Endothelial cell of umbilical vein (primary cell): ENCODE measurements at regions not wholly inside any gene's neighbourhood (a gene's known extent, or its start where the extent isn't known, plus 50 kb on each side); places are given as distances from the start of the nearest gene placed in this dataset.

Source experiments
- BruUV-seq: library from RNA; stranded (reverse); fragments of 400-500 nt; replicated peaks from 2 replicates; lab custom pipeline; 2021; lab: Mats Ljungman, UMichigan
- CTCF ChIA-PET: fragments of 300-600, 350-600 bp; sonication (Branson Sonifier 250); formaldehyde crosslinking; loops from one replicate; lab custom pipeline; 2021; ENCODE audit warnings: antibody characterized with exemption, inconsistent platforms; lab: Charles Lee
- POLR2A ChIA-PET: fragments of 300-600, 350-600 bp; sonication (Branson Sonifier 250); formaldehyde crosslinking; loops from one replicate; lab custom pipeline; 2021; ENCODE audit warnings: antibody characterized with exemption, inconsistent platforms; lab: Charles Lee
- DNase-seq: peaks from one replicate; pipeline ENCODE4 v3.0.0-alpha.2; 2011; ENCODE audit warnings: low read depth, low spot score
- FAIRE-seq: peaks from 2 replicates; lab custom pipeline; 2011; peaks lifted over from hg19 to GRCh38; lab: Jason Lieb, UNC
- H2AFZ ChIP-seq: 2 replicates; pipeline ENCODE4 v1.6.0; 2012; ENCODE audit warnings: low read depth, low read length, control low read depth, inconsistent platforms
- H3K27ac ChIP-seq: 2 replicates; pipeline ENCODE4 v1.5.1; 2011; ENCODE audit warnings: low read depth, mild to moderate bottlenecking, control low read depth, low read length, moderate library complexity; ENCODE audit not compliant: insufficient read depth
- H3K27me3 ChIP-seq, 2 experiments: 2 replicates each; pipeline versions ENCODE4 v1.6.0 to v1.6.1; 2011; ENCODE audit warnings: low read length in 2 of 2, mixed read lengths in 1 of 2; ENCODE audit not compliant: control insufficient read depth in 2 of 2, insufficient read depth in 2 of 2
- H3K36me3 ChIP-seq, 2 experiments: 2 replicates in 1 of 2; 3 replicates in 1 of 2; pipeline ENCODE4 v1.5.1; 2011; ENCODE audit warnings: low read length in 2 of 2, mild to moderate bottlenecking in 1 of 2, moderate library complexity in 1 of 2; ENCODE audit not compliant: control insufficient read depth in 2 of 2, insufficient read depth in 2 of 2; ENCODE audit errors: extremely low read depth in 1 of 2
- H3K4me1 ChIP-seq: 3 replicates; pipeline ENCODE4 v1.5.1; 2011; ENCODE audit warnings: mild to moderate bottlenecking, low read length; ENCODE audit not compliant: control insufficient read depth, insufficient read depth; ENCODE audit errors: extremely low read depth
- H3K4me2 ChIP-seq: 2 replicates; pipeline ENCODE4 v1.6.1; 2011; ENCODE audit warnings: low read length, control low read depth, mixed read lengths; ENCODE audit not compliant: insufficient read depth
- H3K4me3 ChIP-seq, 3 experiments: fragments of 200-600 bp in 1 of 3; sonication (generic), shearing (Covaris generic) in 1 of 3; replicated peaks in 1 of 3; 2 replicates each; pipeline ENCODE4 v1.5.1; 2011 to 2016; ENCODE audit warnings: control low read depth in 3 of 3, low read length in 3 of 3, mild to moderate bottlenecking in 2 of 3, inconsistent platforms in 1 of 3, low read depth in 1 of 3, moderate library complexity in 1 of 3; ENCODE audit not compliant: insufficient read depth in 1 of 3
- H3K79me2 ChIP-seq: 2 replicates; pipeline ENCODE4 v1.6.0; 2012; ENCODE audit warnings: low read length, inconsistent platforms; ENCODE audit not compliant: control insufficient read depth, insufficient read depth
- H3K9ac ChIP-seq: replicated peaks from 2 replicates; pipeline ENCODE3; 2011; ENCODE audit warnings: low read length, control low read depth; ENCODE audit not compliant: insufficient read depth; ENCODE audit errors: extremely low read depth
- H3K9me1 ChIP-seq: replicated peaks from 3 replicates; pipeline ENCODE4 v1.6.0; 2011; ENCODE audit warnings: mild to moderate bottlenecking, low read length; ENCODE audit not compliant: control insufficient read depth, insufficient read depth; ENCODE audit errors: extremely low read depth
- H3K9me3 ChIP-seq: replicated peaks from 2 replicates; pipeline ENCODE4 v1.5.1; 2012; ENCODE audit warnings: low read length, inconsistent platforms; ENCODE audit not compliant: control insufficient read depth, insufficient read depth
- H4K20me1 ChIP-seq: replicated peaks from 2 replicates; pipeline ENCODE3; 2011; ENCODE audit warnings: mild to moderate bottlenecking, low read length; ENCODE audit not compliant: control insufficient read depth, insufficient read depth; ENCODE audit errors: extremely low read depth
- CTCF ChIP-seq, 2 donors: IDR thresholded peaks; 1 replicate in 1 of 2; 2 replicates in 1 of 2; pipeline ENCODE4 v1.5.1; 2011; ENCODE audit warnings: low read length in 2 of 2, mild to moderate bottlenecking in 2 of 2, moderate library complexity in 2 of 2, control low read depth in 1 of 2, inconsistent platforms in 1 of 2, low read depth in 1 of 2; ENCODE audit not compliant: insufficient read depth in 1 of 2; ENCODE audit errors: extremely low read depth in 1 of 2
- EZH2 ChIP-seq: IDR thresholded peaks from 2 replicates; pipeline ENCODE4 v1.6.1; 2012; ENCODE audit warnings: borderline replicate concordance, low read depth, mild to moderate bottlenecking, moderate library complexity, low read length, inconsistent platforms; ENCODE audit not compliant: severe bottlenecking
- FOS ChIP-seq: IDR thresholded peaks from 2 replicates; pipeline ENCODE4 v1.6.1; 2011; ENCODE audit warnings: mild to moderate bottlenecking, low read length, moderate library complexity, borderline replicate concordance; ENCODE audit not compliant: insufficient read depth
- GATA2 ChIP-seq: IDR thresholded peaks from 2 replicates; pipeline ENCODE4 v1.7.0; 2011; ENCODE audit warnings: low read depth, mild to moderate bottlenecking, moderate library complexity, mixed read lengths, low read length; ENCODE audit not compliant: insufficient read length, insufficient read depth
- JUN ChIP-seq: IDR thresholded peaks from 2 replicates; pipeline ENCODE4 v1.6.1; 2011; ENCODE audit warnings: borderline replicate concordance, low read depth; ENCODE audit not compliant: insufficient read length, insufficient read depth
- MAX ChIP-seq: IDR thresholded peaks from 2 replicates; pipeline ENCODE4 v1.6.1; 2011; ENCODE audit not compliant: insufficient read depth, insufficient read length
- MYC ChIP-seq: IDR thresholded peaks from one replicate; pipeline ENCODE4 v1.6.1; 2011; ENCODE audit warnings: mild to moderate bottlenecking, low read depth, low read length
- POLR2A ChIP-seq: IDR thresholded peaks from 2 replicates; pipeline ENCODE4 v1.6.1; 2012; ENCODE audit warnings: low read depth, mild to moderate bottlenecking, control low read depth, low read length
- POLR2AphosphoS5 ChIP-seq: IDR thresholded peaks from 2 replicates; pipeline ENCODE4 v1.6.1; 2012; ENCODE audit warnings: low read depth, mild to moderate bottlenecking, control low read depth, low read length, moderate library complexity; ENCODE audit not compliant: insufficient read depth
- dilution Hi-C: fragments of 300-500 bp; cut with MboI; formaldehyde crosslinking; loops from one replicate; pipeline ENCODE4 v1.15.0; 2019; ENCODE audit warnings: low sequenced_read_pairs; ENCODE audit not compliant: extremely low pct_ligation_motif_present
- intact Hi-C: fragments of 100-400 bp; cut with micrococcal nuclease; formaldehyde crosslinking; loops from one replicate; pipeline ENCODE4 v1.10.0; 2022

- Histone ChIP-seq H3K4me1 (no peaks in the 10 kb centered on the region), H3K36me3 (no peaks in the 10 kb centered on the region), H3K9me3 (no peaks in the 10 kb centered on the region), H3K4me2 (no peak overlapping the region), H3K4me3 (no peak overlapping the region), H3K27ac (no peak overlapping the region), H3K27me3 (no peaks in the 10 kb centered on the region), H3K9ac (no peak overlapping the region), H2AFZ (no peak overlapping the region), H3K9me1 (no peaks in the 10 kb centered on the region), H3K79me2 (no peaks in the 10 kb centered on the region), H4K20me1 (no peaks in the 10 kb centered on the region)
- intact Hi-C loops (no loop called here), dilution Hi-C loops (no loop called here)
- DNase-seq, result no peak
- no peak for FAIRE-seq
- POLR2A ChIA-PET, result no interaction called here
- CTCF ChIA-PET, result interaction anchor here (0.8 kb wide), 1 partner anchor 236 kb away, joined by 3 read pairs; no protein-coding TSS in a partner anchor
- TF ChIP-seq CTCF (IDR thresholded peaks at IDR 0.05; ENCODE audit: extremely low read depth in 1 of 2, insufficient read depth in 1 of 2, low read depth in 1 of 2, low read length in 2 of 2) (no peak), POLR2AphosphoS5 (no peak), GATA2 (no peak), JUN (no peak), FOS (no peak), MYC (no peak), POLR2A (no peak), MAX (no peak), EZH2 (no peak)
- no TSS peak for BruUV-seq
These were observed 154.4 kb downstream of the NOC3L start for GRCh38 chr10:94208315-94208714.
